HG03571 (cell line): ENCODE measurements at regions not wholly inside any gene's neighbourhood (a gene's known extent, or its start where the extent isn't known, plus 50 kb on each side); places are given as distances from the start of the nearest gene placed in this dataset.
A peak's percentile ranks its signal among the peaks of the same experiment; 100 is the strongest.

Experiments used
- ATAC-seq: cut with Tn5 transposase; IDR thresholded peaks from one replicate; pipeline ENCODE4 v1.9.1; 2021; ENCODE audit not compliant: unreplicated experiment

GRCh38 chr6:51513891-51514747 is 573.3 kb downstream of the PKHD1 start:
- no peak for ATAC-seq

DNA sequence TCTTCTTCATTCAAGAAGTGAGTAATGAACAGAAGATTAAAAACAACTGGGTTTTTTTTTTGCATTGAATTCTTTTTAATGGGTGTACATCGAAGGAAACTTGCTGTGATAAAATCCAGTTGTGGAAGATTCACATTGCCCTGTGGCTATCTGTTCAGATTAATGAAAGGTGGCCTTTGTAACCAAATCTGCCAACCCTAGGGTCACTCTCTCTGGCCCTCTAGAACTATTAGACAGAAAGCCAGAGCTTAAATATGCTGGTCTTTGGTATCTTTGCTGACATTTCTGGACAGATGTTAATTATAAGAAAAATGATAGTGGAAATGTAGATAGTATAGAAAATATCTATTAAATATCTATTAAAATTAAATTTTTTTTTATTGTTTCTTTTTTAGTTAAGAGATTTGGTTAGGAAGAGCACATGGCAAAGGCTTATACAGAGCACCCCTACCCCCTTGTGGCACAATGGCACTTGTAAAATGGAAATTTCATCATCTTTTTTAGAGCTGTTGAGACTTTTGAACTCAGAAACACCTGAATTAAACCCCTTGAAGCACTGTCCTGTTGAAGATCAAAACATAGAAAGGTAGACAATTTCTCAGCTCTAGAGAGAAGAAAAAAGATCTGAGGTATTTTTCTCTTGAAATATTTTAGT is 572.5 kb downstream of the PKHD1 start:
- no peak for ATAC-seq

- no peak for ATAC-seq
These were observed 561.4 kb downstream of the PKHD1 start for GRCh38 chr6:51526049-51526448.

GRCh38 chr6:51526922-51527321 is 560.5 kb downstream of the PKHD1 start:
- ATAC-seq, result no peak

DNA sequence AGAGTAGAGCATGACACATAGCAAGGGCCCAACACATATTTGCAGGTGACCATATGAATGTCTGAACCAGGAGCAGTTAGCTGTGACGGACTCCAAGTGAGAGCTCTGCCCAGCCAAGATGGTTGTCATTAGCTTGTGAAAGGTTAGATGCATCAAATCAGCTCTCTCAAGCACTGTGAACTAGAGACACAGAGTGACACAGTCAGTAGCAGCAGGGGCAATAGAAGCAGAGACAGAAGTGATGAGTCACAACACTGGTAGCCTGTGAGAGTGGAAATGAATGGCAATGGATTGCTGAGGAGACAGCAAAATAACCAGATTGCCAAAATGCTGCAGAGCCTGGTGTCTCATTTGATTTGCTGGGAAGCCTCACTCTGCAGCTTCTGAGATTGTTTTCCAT is 558.9 kb downstream of the PKHD1 start:
- ATAC-seq, result no peak

- ATAC-seq, result no peak
These were observed 558.2 kb downstream of the PKHD1 start for GRCh38 chr6:51529240-51529639.

DNA sequence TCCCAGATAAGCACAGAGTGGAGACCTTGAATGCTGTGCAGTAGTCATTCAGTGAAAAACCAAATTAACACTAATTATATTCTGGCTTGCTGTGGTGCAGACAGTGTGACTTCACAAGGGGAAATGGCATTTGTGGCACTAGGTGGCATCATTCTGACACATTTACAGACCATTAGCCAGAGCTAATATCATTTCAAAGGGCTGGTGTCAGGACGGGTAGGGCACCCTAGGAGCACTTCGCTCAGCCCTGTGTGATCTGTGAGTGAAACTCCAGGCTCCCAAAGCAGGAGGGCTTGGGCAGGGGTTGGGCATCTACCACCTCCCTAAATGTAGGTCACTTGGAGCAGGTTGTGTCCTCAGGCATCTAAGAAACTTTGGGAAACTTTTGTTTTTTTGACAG is 555.8 kb downstream of the PKHD1 start:
- no peak for ATAC-seq

GRCh38 chr6:51533962-51534361 is 553.5 kb downstream of the PKHD1 start:
- ATAC-seq, result no peak

DNA sequence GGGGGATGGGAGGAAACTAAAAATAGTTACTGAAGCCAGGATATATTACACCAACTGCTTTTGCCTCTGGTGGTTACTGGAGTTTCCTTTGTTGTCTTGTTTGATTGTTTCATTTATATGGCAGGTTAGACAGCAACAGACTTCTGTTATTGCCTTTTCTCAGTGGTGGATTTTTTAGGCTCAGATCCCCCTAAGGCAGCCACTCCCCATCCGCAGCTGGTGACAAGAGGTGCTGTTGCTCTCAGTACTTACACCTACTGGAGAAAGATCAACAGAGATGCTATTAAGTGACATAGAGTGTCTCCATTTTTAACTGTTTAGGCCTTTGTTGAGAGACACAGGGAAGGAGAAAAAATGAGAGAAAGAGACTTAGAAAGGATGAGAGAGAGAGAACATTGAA is 552.1 kb downstream of the PKHD1 start:
- ATAC-seq, result no peak

GRCh38 chr6:51536728-51537127 is 550.7 kb downstream of the PKHD1 start:
- ATAC-seq, result no peak

DNA sequence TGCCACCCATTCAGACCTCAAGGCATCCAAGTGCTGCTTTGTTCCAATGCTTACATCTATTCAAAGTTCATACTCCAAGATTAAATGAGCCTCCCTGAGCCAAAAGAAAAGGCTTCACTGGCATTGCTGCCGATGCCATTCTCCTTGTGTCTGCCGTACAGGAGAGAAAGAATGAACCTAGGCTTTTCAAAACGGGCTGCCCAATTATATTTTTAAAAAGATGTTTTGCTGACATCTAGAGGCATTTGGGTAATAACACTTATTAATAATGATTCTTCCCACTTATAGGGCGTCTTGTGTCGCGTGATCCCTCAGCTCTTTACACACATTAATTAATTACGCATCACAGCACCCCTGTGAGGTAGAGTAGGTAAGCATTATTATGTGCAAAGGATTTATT is 545.6 kb downstream of the PKHD1 start:
- no peak for ATAC-seq

DNA sequence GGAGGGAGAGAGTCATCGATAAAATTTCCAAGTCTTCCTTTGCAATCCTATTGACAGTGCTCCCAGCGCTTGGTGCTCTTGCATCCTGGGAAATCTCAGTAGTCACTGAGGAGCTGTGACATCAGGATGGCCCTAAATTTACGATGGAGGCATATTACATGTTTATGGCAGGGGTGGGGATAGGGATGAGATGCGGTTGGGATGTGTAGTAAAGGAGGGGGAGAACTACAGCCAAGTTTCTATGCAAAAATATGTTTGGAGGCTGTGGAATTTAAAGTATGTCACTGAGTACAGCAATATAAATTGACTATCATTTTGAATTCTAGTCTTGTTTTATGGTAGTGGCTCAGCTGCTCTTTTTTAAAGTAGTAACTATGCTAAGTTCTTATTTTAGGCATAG is 544.9 kb downstream of the PKHD1 start:
- no peak for ATAC-seq

DNA sequence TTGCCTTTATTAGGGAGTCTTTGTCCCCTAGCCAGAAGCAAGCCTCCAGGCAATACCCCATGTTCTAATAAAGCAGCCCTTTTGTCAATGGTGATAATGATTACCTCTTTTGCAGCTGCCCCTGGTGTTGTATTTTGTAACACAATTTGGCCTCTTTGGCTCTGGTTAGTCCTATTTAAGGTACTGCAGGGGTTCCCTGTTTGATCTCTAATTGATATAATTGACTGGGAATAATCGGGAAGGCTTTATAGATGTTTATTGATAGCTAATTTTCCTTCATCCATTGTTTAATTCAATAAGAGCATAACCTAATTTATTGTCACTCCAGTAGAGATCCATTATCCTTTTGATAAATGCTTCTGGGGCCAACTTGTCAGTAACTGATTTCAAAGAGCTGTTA is 537.2 kb downstream of the PKHD1 start:
- ATAC-seq, result no peak

DNA sequence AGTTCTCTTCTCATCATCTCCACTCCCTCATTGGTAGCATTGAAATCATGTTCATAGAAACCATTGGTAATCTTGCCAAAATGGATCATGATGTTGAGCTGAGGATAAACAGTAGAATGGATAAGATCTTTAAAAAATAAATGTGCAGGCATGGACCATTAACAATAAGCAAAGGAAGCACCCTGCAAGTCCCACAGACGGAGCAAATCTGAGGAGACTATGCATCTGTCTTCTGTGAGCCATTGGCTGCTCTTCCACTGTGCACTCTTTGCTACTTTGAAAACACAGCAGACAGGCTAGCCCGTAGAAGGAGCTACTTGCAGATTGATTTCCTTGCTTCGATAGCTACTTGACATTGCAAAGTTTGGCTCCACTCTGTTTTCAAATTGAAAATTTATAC is 535.0 kb downstream of the PKHD1 start:
- no peak for ATAC-seq

GRCh38 chr6:51553246-51554015 is 534.0 kb downstream of the PKHD1 start:
- no peak for ATAC-seq

DNA sequence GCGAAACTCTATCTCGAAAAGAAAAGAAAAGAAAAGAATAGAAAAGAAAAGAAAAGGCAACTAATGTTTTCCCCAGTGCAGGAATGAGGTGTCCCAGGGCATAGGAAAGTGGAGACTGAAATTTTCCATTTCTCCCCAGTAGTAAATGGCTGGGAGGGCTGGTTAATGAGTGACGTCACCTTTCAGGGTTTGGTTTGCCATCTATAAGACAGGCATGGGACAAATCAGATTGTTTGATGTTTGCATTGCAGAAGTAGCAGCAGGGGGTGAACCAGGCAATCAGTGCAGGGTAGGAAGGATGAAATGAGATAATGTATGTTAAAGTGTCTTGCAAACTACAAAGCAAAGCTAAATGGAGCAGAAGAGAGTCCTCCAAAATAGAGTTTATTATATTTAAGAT is 533.4 kb downstream of the PKHD1 start:
- no peak for ATAC-seq

DNA sequence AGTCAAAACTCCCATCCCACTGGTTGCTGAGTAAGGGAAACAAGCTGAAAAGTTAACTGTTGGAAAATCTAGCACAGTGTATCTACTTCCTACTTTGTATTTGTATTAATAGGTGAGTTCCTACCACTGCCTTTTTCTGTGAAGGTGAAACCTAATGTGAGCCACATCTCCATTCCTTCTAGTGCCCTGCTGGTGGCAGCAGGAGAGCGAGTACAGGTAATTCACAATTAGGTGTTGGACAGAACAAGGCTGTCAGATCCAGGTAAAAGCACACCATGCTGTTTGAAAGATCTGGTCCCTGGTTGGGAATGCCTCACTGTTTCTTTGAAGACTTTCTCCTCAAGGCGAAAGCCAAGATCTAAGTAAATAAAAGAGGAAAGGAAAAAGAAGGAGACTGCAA is 528.4 kb downstream of the PKHD1 start:
- ATAC-seq, result no peak

DNA sequence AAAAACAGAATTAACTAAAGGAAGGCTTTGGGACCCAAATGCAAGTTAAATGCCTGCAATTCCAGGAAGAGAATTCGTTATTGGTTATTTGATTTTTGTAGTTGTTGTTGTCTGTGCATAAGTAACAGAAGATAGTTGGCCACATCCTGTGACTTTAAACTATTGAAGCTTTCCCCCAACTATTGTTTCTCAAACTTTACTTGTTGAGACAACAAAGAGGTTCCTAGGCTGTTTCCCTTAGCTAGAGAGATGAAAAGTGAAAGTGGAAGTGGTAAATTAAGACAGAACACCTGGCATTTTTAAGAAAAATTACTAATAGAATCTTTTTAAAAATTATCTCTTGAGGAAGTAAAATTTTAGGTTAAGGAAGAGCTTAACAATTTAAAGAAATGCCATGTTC is 525.2 kb downstream of the PKHD1 start:
- ATAC-seq, result peak; percentile 87
